HG03469 (cell line): ENCODE measurements at regions not wholly inside any gene's neighbourhood (a gene's known extent, or its start where the extent isn't known, plus 50 kb on each side); places are given as distances from the start of the nearest gene placed in this dataset.
A peak's percentile ranks its signal among the peaks of the same experiment; 100 is the strongest.
"Not testable (repeated sequence)": the region's sequence is repeated elsewhere in the genome, so short reads cannot be mapped to it uniquely, and the experiment has no call there.

ENCODE experiments used
- ATAC-seq: cut with Tn5 transposase; IDR thresholded peaks from one replicate; pipeline ENCODE4 v1.9.1; 2021; ENCODE audit warnings: mild to moderate bottlenecking, moderate library complexity, moderate number of reproducible peaks; ENCODE audit not compliant: unreplicated experiment

- no peak for ATAC-seq
Measured at GRCh38 chr10:30765022-30765615, 135.6 kb upstream of the LYZL2 start.

- no peak for ATAC-seq
Measured at GRCh38 chr10:30763918-30764317, 134.4 kb upstream of the LYZL2 start.

GRCh38 chr10:30762620-30763019 is 133.1 kb upstream of the LYZL2 start:
- ATAC-seq: no peak

GRCh38 chr10:30759423-30759822 is 129.9 kb upstream of the LYZL2 start:
- no peak for ATAC-seq

GRCh38 chr10:30758338-30758737 is 128.8 kb upstream of the LYZL2 start:
- ATAC-seq: no peak

- no peak for ATAC-seq
Measured at GRCh38 chr10:30756896-30757295, 127.3 kb upstream of the LYZL2 start.

GRCh38 chr10:30756151-30756550 is 126.6 kb upstream of the LYZL2 start:
- ATAC-seq: no peak

GRCh38 chr10:30755441-30755953 is 125.9 kb upstream of the LYZL2 start:
- no peak for ATAC-seq

- ATAC-seq: no peak
Measured at GRCh38 chr10:30752481-30752881, 122.9 kb upstream of the LYZL2 start.

- peak; percentile 32 for ATAC-seq
Measured at GRCh38 chr10:30751678-30752331, 122.3 kb upstream of the LYZL2 start.

GRCh38 chr10:30750971-30751677 is 121.6 kb upstream of the LYZL2 start:
- no peak for ATAC-seq

- ATAC-seq: no peak
Measured at GRCh38 chr10:30749385-30749784, 119.8 kb upstream of the LYZL2 start.

- ATAC-seq: no peak
Measured at GRCh38 chr10:30748152-30748973, 118.8 kb upstream of the LYZL2 start.

- no peak for ATAC-seq
Measured at GRCh38 chr10:30747633-30748032, 118.1 kb upstream of the LYZL2 start.

- no peak for ATAC-seq
Measured at GRCh38 chr10:30745953-30746352, 116.4 kb upstream of the LYZL2 start.

- ATAC-seq: no peak
Measured at GRCh38 chr10:30744106-30744505, 114.6 kb upstream of the LYZL2 start.

- ATAC-seq: no peak
Measured at GRCh38 chr10:30743586-30743985, 114.0 kb upstream of the LYZL2 start.

GRCh38 chr10:30742471-30742870 is 112.9 kb upstream of the LYZL2 start:
- peak; percentile 84 for ATAC-seq

- not testable (repeated sequence) for ATAC-seq
Measured at GRCh38 chr10:30740774-30741173, 111.2 kb upstream of the LYZL2 start.

- no peak for ATAC-seq
Measured at GRCh38 chr10:30738416-30738815, 108.9 kb upstream of the LYZL2 start.

- peak; percentile 31 for ATAC-seq
Measured at GRCh38 chr10:30737931-30738391, 108.4 kb upstream of the LYZL2 start.
